ENCODE measurements at regions not wholly inside any gene's neighbourhood (a gene's known extent, or its start where the extent isn't known, plus 50 kb on each side); places are given as distances from the start of the nearest gene placed in this dataset.

DNA sequence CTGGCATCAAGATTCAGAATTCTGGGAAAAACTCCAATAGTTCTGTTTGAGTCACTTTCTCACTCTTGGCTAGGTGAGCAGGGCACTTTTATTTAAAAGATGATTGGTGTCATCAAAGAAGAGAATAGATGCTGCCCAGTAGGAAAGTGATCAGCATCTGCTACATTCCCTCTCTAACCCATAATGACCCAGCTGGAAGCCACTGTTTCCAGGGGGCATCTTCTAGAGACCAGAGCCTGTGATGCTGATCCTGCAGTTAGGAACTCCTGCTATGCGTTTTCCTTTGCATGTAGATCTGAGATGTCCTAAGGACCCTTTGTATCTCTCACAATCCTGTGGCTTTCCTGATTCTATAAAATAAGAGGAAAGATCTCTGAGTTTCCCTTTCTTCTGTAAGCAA lies 79.9 kb upstream of the TMTC1 start:
- TF ChIP-seq, protein P1, sequence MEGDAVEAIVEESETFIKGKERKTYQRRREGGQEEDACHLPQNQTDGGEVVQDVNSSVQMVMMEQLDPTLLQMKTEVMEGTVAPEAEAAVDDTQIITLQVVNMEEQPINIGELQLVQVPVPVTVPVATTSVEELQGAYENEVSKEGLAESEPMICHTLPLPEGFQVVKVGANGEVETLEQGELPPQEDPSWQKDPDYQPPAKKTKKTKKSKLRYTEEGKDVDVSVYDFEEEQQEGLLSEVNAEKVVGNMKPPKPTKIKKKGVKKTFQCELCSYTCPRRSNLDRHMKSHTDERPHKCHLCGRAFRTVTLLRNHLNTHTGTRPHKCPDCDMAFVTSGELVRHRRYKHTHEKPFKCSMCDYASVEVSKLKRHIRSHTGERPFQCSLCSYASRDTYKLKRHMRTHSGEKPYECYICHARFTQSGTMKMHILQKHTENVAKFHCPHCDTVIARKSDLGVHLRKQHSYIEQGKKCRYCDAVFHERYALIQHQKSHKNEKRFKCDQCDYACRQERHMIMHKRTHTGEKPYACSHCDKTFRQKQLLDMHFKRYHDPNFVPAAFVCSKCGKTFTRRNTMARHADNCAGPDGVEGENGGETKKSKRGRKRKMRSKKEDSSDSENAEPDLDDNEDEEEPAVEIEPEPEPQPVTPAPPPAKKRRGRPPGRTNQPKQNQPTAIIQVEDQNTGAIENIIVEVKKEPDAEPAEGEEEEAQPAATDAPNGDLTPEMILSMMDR (conservative IDR thresholded peaks at IDR 0.05; ENCODE audit: low read depth, low read length): no peak
- TF ChIP-seq EZH2 (IDR thresholded peaks at IDR 0.05; ENCODE audit: low read length, unreplicated experiment) (no peak), EZH2phosphoT487 (IDR thresholded peaks at IDR 0.05; ENCODE audit: borderline replicate concordance, low read length) (no peak)
